ENCODE measurements at regions not wholly inside any gene's neighbourhood (a gene's known extent, or its start where the extent isn't known, plus 50 kb on each side); places are given as distances from the start of the nearest gene placed in this dataset.

DNA sequence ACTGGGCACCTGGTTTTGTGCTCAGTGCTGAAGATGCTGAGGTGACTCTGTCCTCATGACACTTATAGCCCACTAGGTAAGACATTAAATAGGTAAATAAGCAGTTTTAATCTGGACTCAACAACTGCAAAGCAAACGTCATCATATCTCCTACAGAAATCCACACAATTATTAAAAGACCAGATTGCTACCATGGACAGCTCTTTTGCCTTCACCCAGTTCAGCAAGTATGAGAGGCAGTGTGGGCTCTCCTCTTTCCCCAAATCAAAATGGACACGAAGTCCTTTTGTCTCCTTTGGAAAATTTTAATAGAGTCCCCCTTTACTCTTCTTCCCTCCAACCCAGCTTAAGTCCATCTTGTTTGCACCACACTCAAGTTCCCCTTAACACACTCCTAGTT, 171.1 kb downstream of the RPAP3 start (continued):
- TF ChIP-seq, protein P1, sequence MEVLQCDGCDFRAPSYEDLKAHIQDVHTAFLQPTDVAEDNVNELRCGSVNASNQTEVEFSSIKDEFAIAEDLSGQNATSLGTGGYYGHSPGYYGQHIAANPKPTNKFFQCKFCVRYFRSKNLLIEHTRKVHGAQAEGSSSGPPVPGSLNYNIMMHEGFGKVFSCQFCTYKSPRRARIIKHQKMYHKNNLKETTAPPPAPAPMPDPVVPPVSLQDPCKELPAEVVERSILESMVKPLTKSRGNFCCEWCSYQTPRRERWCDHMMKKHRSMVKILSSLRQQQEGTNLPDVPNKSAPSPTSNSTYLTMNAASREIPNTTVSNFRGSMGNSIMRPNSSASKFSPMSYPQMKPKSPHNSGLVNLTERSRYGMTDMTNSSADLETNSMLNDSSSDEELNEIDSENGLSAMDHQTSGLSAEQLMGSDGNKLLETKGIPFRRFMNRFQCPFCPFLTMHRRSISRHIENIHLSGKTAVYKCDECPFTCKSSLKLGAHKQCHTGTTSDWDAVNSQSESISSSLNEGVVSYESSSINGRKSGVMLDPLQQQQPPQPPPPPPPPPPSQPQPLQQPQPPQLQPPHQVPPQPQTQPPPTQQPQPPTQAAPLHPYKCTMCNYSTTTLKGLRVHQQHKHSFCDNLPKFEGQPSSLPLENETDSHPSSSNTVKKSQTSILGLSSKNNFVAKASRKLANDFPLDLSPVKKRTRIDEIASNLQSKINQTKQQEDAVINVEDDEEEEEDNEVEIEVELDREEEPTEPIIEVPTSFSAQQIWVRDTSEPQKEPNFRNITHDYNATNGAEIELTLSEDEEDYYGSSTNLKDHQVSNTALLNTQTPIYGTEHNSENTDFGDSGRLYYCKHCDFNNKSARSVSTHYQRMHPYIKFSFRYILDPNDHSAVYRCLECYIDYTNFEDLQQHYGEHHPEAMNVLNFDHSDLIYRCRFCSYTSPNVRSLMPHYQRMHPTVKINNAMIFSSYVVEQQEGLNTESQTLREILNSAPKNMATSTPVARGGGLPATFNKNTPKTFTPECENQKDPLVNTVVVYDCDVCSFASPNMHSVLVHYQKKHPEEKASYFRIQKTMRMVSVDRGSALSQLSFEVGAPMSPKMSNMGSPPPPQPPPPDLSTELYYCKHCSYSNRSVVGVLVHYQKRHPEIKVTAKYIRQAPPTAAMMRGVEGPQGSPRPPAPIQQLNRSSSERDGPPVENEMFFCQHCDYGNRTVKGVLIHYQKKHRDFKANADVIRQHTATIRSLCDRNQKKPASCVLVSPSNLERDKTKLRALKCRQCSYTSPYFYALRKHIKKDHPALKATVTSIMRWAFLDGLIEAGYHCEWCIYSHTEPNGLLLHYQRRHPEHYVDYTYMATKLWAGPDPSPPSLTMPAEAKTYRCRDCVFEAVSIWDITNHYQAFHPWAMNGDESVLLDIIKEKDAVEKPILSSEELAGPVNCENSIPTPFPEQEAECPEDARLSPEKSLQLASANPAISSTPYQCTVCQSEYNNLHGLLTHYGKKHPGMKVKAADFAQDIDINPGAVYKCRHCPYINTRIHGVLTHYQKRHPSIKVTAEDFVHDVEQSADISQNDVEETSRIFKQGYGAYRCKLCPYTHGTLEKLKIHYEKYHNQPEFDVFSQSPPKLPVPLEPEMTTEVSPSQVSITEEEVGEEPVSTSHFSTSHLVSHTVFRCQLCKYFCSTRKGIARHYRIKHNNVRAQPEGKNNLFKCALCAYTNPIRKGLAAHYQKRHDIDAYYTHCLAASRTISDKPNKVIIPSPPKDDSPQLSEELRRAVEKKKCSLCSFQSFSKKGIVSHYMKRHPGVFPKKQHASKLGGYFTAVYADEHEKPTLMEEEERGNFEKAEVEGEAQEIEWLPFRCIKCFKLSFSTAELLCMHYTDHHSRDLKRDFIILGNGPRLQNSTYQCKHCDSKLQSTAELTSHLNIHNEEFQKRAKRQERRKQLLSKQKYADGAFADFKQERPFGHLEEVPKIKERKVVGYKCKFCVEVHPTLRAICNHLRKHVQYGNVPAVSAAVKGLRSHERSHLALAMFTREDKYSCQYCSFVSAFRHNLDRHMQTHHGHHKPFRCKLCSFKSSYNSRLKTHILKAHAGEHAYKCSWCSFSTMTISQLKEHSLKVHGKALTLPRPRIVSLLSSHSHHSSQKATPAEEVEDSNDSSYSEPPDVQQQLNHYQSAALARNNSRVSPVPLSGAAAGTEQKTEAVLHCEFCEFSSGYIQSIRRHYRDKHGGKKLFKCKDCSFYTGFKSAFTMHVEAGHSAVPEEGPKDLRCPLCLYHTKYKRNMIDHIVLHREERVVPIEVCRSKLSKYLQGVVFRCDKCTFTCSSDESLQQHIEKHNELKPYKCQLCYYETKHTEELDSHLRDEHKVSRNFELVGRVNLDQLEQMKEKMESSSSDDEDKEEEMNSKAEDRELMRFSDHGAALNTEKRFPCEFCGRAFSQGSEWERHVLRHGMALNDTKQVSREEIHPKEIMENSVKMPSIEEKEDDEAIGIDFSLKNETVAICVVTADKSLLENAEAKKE (CRISPR knock-in tag; IDR thresholded peaks at IDR 0.05) = no peak

DNA sequence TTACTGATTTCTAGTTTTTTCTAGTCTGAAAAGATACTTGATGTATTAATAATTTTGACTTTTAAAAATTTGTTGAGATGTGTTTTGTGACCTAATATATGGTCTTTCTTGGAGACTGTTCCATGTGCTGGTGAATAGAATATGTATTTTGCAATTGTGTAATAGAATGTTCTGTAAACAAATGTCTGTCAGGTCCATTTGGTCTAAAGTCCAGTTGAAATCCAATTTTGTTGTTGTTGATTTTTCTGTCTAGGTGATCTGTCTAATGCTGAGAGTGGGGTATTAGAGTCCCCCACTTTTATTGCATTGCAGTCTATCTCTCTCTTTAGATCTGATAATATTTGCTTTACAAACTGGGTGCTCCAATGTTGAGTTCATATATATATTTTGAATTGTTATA, 175.8 kb downstream of the RPAP3 start:
- Histone ChIP-seq H3K9me2 (ENCODE audit: insufficient read depth) (peaks cover 3% of the 10 kb centered on the region; the same call in 1 of the 2 replicates), H3K27ac (ENCODE audit: low read depth) (no peak overlapping the region), H3K4me1 (ENCODE audit: insufficient read depth) (no peaks in the 10 kb centered on the region), H2AFZ (no peak overlapping the region), H3F3A (replicated peaks; ENCODE audit: low read depth) (no peaks in the 10 kb centered on the region), H3K27me3 (ENCODE audit: insufficient read depth) (no peaks in the 10 kb centered on the region), H3K4me3 (no peak overlapping the region), H4K20me1 (replicated peaks; ENCODE audit: insufficient read depth) (no peaks in the 10 kb centered on the region), H3K4me2 (no peak overlapping the region), H3K79me2 (replicated peaks; ENCODE audit: insufficient read depth) (no peaks in the 10 kb centered on the region), H3K36me3 (ENCODE audit: insufficient read depth) (no peaks in the 10 kb centered on the region)
- ATAC-seq (no peak), DNase-seq (ENCODE audit: low spot score) (no peak)
- Mint-ChIP-seq H3K27me3 (ENCODE audit: insufficient read depth, low read depth, poor library complexity) (no peaks in the 10 kb centered on the region), H3K36me3 (ENCODE audit: low read depth) (no peaks in the 10 kb centered on the region), H3K9me3 (peaks cover 19% of the 10 kb centered on the region), H3K4me3 (no peak overlapping the region), H3K4me1 (no peaks in the 10 kb centered on the region), H3K27ac (no peak overlapping the region)
- TF ChIP-seq CREB1 (CRISPR knock-in tag; IDR thresholded peaks at IDR 0.05; ENCODE audit: low read depth) (no peak), EZH2 (IDR thresholded peaks at IDR 0.05; ENCODE audit: low read depth, unreplicated experiment) (no peak)
- TF ChIP-seq, protein P2, sequence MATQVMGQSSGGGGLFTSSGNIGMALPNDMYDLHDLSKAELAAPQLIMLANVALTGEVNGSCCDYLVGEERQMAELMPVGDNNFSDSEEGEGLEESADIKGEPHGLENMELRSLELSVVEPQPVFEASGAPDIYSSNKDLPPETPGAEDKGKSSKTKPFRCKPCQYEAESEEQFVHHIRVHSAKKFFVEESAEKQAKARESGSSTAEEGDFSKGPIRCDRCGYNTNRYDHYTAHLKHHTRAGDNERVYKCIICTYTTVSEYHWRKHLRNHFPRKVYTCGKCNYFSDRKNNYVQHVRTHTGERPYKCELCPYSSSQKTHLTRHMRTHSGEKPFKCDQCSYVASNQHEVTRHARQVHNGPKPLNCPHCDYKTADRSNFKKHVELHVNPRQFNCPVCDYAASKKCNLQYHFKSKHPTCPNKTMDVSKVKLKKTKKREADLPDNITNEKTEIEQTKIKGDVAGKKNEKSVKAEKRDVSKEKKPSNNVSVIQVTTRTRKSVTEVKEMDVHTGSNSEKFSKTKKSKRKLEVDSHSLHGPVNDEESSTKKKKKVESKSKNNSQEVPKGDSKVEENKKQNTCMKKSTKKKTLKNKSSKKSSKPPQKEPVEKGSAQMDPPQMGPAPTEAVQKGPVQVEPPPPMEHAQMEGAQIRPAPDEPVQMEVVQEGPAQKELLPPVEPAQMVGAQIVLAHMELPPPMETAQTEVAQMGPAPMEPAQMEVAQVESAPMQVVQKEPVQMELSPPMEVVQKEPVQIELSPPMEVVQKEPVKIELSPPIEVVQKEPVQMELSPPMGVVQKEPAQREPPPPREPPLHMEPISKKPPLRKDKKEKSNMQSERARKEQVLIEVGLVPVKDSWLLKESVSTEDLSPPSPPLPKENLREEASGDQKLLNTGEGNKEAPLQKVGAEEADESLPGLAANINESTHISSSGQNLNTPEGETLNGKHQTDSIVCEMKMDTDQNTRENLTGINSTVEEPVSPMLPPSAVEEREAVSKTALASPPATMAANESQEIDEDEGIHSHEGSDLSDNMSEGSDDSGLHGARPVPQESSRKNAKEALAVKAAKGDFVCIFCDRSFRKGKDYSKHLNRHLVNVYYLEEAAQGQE (IDR thresholded peaks at IDR 0.05; ENCODE audit: unreplicated experiment) = no peak

Data from GM23338 (cell line).